ENCODE measurements at regions not wholly inside any gene's neighbourhood (a gene's known extent, or its start where the extent isn't known, plus 50 kb on each side); places are given as distances from the start of the nearest gene placed in this dataset.

- no peak overlapping the region for H3K4me3 Mint-ChIP-seq
- DNase-seq: no peak
Measured at GRCh38 chr13:76198568-76199163, 562.5 kb downstream of the LMO7 start.

DNA sequence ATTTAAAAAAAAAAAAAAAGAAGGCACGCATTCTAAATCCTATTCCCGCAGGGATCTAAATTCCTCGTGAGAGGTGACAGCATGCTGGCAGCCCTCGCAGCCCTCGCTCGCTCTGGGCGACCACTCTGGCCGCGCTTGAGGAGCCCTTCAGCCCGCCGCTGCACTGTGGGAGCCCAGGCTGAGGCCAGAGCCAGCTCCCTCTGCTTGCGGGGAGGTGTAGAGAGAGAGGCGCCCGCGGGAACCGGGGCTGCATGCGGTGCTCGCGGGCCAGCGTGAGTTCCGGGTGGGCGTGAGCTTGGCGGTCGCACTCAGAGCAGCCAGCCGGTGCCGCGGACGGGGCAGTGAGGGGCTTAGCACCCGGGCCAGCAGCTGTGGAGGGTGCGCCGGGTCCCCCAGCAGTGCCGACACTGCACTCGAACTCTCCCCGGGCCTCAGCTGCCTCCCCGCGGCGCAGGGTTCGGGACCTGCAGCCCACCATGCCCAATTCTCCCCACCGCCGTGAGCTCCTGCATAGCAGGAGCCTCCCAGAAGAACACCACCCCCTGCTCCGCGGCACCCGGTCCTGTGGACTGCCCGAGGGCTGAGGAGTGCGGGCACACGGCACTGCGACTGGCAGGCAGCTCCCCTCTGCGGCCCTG lies 553.9 kb downstream of the LMO7 start:
- Histone ChIP-seq H3K27me3 (ENCODE audit: insufficient read depth, low read length, poor library complexity, severe bottlenecking) (no peaks in the 10 kb centered on the region), H3K4me1 (ENCODE audit: insufficient read depth, low read length) (no peaks in the 10 kb centered on the region), H3K4me3 (ENCODE audit: low read length) (no peak overlapping the region), H3K27ac (ENCODE audit: low read depth, low read length) (no peak overlapping the region), H3K36me3 (ENCODE audit: insufficient read depth, low read length) (no peaks in the 10 kb centered on the region), H3K9me3 (ENCODE audit: low read length) (no peaks in the 10 kb centered on the region)
- Mint-ChIP-seq H3K36me3 (no peaks in the 10 kb centered on the region), H3K4me3 (no peak overlapping the region), H3K27me3 (no peaks in the 10 kb centered on the region), H3K27ac (no peak overlapping the region), H3K9me3 (peaks cover 0 to 3% (median 0%) of the 10 kb centered on the region in 5 donors), H3K4me1 (no peaks in the 10 kb centered on the region)
- DNase-seq: no peak
- ChIA-PET CTCF (no interaction called here), POLR2A (no interaction called here)

More at GRCh38 chr13:76198568-76199163, 562.5 kb downstream of the LMO7 start:
- no peak overlapping the region for H3K27ac Mint-ChIP-seq
- H3K27ac ChIP-seq (ENCODE audit: low read depth, low read length): no peak overlapping the region
- H3K9me3 Mint-ChIP-seq: peaks cover 0 to 8% (median 3%) of the 10 kb centered on the region in 5 donors
- no peaks in the 10 kb centered on the region for H3K36me3 ChIP-seq (ENCODE audit: insufficient read depth, low read length)
- H3K4me3 ChIP-seq (ENCODE audit: low read length): no peak overlapping the region
- no peaks in the 10 kb centered on the region for H3K27me3 ChIP-seq (ENCODE audit: insufficient read depth, low read length, poor library complexity, severe bottlenecking)
- ChIA-PET CTCF (no interaction called here), POLR2A (no interaction called here)
- H3K27me3 Mint-ChIP-seq: no peaks in the 10 kb centered on the region
- no peaks in the 10 kb centered on the region for H3K4me1 ChIP-seq (ENCODE audit: insufficient read depth, low read length)
- no peaks in the 10 kb centered on the region for H3K36me3 Mint-ChIP-seq
- no peaks in the 10 kb centered on the region for H3K9me3 ChIP-seq (ENCODE audit: low read length)
- no peaks in the 10 kb centered on the region for H3K4me1 Mint-ChIP-seq

DNA sequence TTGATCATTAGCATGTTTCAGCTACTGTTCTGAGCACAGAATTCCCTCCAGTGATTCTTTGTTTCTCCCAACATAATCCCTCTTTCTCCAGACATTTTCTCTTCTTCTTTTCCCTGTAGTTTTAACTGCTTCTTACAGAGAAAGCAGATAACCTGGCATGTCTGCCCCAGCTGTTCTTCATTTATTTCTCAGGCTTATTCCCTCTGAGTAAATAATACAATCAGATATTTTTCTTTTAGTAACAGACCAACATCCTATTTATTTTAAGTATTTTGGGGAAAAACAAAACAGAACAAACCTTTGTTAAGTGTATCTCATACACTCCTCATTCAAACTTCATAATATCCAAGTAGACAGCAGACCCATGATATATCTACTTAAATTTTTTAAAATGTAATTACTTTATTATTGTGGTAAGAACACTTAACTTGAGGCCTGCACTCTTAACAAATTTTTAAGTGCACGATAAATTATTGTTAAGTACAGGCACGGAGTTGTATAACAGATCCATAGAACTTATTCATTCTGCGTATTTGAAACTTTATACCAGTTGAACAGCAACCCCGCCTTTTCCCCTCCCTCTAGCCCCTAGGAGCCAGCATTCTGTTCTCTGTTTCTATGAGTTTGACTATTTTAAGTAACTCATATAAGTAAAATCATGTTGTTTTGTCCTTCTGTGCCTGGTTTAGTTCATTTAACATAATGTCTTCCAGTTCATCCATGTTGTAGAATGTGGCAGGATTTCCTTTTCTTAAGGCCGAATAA lies 540.0 kb downstream of the LMO7 start:
- Mint-ChIP-seq H3K9me3 (peaks cover 0 to under 1% (median 0%) of the 10 kb centered on the region in 5 donors), H3K36me3 (no peaks in the 10 kb centered on the region), H3K4me3 (no peak overlapping the region), H3K27me3 (no peaks in the 10 kb centered on the region), H3K4me1 (no peaks in the 10 kb centered on the region), H3K27ac (no peak overlapping the region)
- DNase-seq: no peak
- Histone ChIP-seq H3K27ac (ENCODE audit: low read depth, low read length) (no peak overlapping the region), H3K36me3 (ENCODE audit: insufficient read depth, low read length) (no peaks in the 10 kb centered on the region), H3K4me3 (ENCODE audit: low read length) (no peak overlapping the region), H3K27me3 (ENCODE audit: insufficient read depth, low read length, poor library complexity, severe bottlenecking) (no peaks in the 10 kb centered on the region), H3K9me3 (ENCODE audit: low read length) (no peaks in the 10 kb centered on the region), H3K4me1 (ENCODE audit: insufficient read depth, low read length) (no peaks in the 10 kb centered on the region)
- POLR2A ChIA-PET: no interaction called here
- CTCF ChIA-PET: interaction anchor here (1.2 kb wide), 1 partner anchor 12 kb away, joined by 3 read pairs; no protein-coding TSS in a partner anchor

DNA sequence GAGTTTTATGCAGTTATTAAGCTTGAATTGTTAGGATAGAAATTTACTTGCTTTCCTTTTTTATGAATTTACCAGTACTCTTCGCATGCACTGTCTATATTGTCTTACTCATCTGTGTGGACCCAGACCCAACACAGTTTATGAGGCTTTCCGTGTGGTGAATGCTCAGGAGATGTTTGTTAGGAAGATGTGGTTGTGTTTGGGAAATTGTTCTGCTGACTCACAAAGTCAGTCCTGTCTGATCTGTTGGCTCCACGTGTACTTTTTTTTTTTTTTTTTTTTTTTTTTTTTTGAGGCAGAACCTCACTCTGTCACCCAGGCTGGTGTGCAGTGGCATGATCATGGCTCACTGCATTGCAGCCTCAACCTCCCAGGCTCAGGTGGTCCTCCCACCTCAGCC lies 532.5 kb downstream of the LMO7 start:
- Mint-ChIP-seq H3K4me1 (no peaks in the 10 kb centered on the region), H3K36me3 (no peaks in the 10 kb centered on the region), H3K27me3 (no peaks in the 10 kb centered on the region), H3K4me3 (no peak overlapping the region), H3K9me3 (peaks cover 0 to 5% (median 1%) of the 10 kb centered on the region in 5 donors), H3K27ac (no peak overlapping the region)
- Histone ChIP-seq H3K9me3 (ENCODE audit: low read length) (no peaks in the 10 kb centered on the region), H3K36me3 (ENCODE audit: insufficient read depth, low read length) (no peaks in the 10 kb centered on the region), H3K27me3 (ENCODE audit: insufficient read depth, low read length, poor library complexity, severe bottlenecking) (no peaks in the 10 kb centered on the region), H3K4me3 (ENCODE audit: low read length) (no peak overlapping the region), H3K27ac (ENCODE audit: low read depth, low read length) (no peak overlapping the region), H3K4me1 (ENCODE audit: insufficient read depth, low read length) (no peaks in the 10 kb centered on the region)
- ChIA-PET CTCF (no interaction called here), POLR2A (no interaction called here)
- DNase-seq: no peak

- Mint-ChIP-seq H3K27ac (no peak overlapping the region), H3K9me3 (peaks cover 0 to 5% (median 3%) of the 10 kb centered on the region in 5 donors), H3K27me3 (no peaks in the 10 kb centered on the region), H3K4me3 (no peak overlapping the region), H3K4me1 (no peaks in the 10 kb centered on the region), H3K36me3 (no peaks in the 10 kb centered on the region)
- DNase-seq: no peak
- H3K4me1 ChIP-seq (ENCODE audit: insufficient read depth, low read length): no peaks in the 10 kb centered on the region
- ChIA-PET CTCF (no interaction called here), POLR2A (no interaction called here)
- no peaks in the 10 kb centered on the region for H3K9me3 ChIP-seq (ENCODE audit: low read length)
- no peaks in the 10 kb centered on the region for H3K27me3 ChIP-seq (ENCODE audit: insufficient read depth, low read length, poor library complexity, severe bottlenecking)
- no peak overlapping the region for H3K4me3 ChIP-seq (ENCODE audit: low read length)
- H3K27ac ChIP-seq (ENCODE audit: low read depth, low read length): no peak overlapping the region
- H3K36me3 ChIP-seq (ENCODE audit: insufficient read depth, low read length): no peaks in the 10 kb centered on the region
Measured at GRCh38 chr13:76164290-76164689, 528.2 kb downstream of the LMO7 start.

DNA sequence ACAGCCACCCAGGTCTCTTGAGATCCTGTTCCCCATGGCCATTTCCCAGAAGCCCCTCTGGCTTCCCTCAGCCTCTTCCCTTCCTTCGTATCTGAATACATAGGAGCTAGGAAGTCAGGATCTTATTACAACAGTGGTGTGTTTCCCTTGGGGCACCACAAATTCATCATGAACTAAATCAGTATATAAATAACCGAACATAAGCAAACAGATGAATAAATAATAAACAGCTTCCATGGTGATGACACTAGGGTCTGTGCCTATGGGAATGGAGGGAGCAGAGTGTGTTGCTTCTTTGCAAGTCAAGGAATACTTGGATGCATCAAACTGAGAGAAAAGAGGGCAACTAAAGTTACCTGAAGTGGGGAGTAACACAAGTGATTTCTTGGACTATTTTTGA lies 527.6 kb downstream of the LMO7 start:
- H3K4me1 ChIP-seq (ENCODE audit: insufficient read depth, low read length): no peaks in the 10 kb centered on the region
- H3K27me3 ChIP-seq (ENCODE audit: insufficient read depth, low read length, poor library complexity, severe bottlenecking): no peaks in the 10 kb centered on the region
- H3K36me3 ChIP-seq (ENCODE audit: insufficient read depth, low read length): no peaks in the 10 kb centered on the region
- no peak overlapping the region for H3K4me3 ChIP-seq (ENCODE audit: low read length)
- ChIA-PET POLR2A (no interaction called here), CTCF (no interaction called here)
- Mint-ChIP-seq H3K27me3 (no peaks in the 10 kb centered on the region), H3K27ac (no peak overlapping the region), H3K36me3 (no peaks in the 10 kb centered on the region), H3K4me3 (no peak overlapping the region), H3K9me3 (peaks cover 0 to 2% (median 0%) of the 10 kb centered on the region in 5 donors), H3K4me1 (no peaks in the 10 kb centered on the region)
- H3K9me3 ChIP-seq (ENCODE audit: low read length): no peaks in the 10 kb centered on the region
- DNase-seq: no peak
- no peak overlapping the region for H3K27ac ChIP-seq (ENCODE audit: low read depth, low read length)

- Mint-ChIP-seq H3K27ac (no peak overlapping the region), H3K27me3 (no peaks in the 10 kb centered on the region), H3K9me3 (peaks cover 0 to 2% (median 0%) of the 10 kb centered on the region in 5 donors), H3K4me1 (no peaks in the 10 kb centered on the region), H3K36me3 (no peaks in the 10 kb centered on the region), H3K4me3 (no peak overlapping the region)
- Histone ChIP-seq H3K9me3 (ENCODE audit: low read length) (no peaks in the 10 kb centered on the region), H3K36me3 (ENCODE audit: insufficient read depth, low read length) (no peaks in the 10 kb centered on the region), H3K27me3 (ENCODE audit: insufficient read depth, low read length, poor library complexity, severe bottlenecking) (no peaks in the 10 kb centered on the region), H3K27ac (ENCODE audit: low read depth, low read length) (no peak overlapping the region), H3K4me1 (ENCODE audit: insufficient read depth, low read length) (no peaks in the 10 kb centered on the region), H3K4me3 (ENCODE audit: low read length) (no peak overlapping the region)
- no peak for DNase-seq
- POLR2A ChIA-PET: no interaction called here
- CTCF ChIA-PET: no interaction called here
Measured at GRCh38 chr13:76160961-76161925, 525.1 kb downstream of the LMO7 start.

DNA sequence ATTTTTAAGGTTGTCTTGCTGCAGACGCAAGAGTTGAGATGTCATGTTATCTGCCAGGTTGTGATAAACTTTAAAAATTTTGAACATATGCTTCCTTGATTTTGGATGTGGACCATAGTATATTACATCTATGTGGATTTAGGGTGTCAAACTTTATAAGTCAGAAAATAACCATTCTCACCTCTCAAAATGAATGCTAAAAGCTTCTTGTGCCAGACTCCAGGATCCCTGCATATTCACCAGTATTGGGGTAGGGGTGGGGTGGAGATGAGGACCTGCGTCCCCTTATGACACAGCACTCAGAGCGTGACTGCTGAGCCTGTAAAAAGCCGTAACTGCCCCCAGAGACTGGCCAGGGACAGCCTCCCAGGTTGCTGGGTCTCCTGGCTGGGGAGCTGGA lies 524.4 kb downstream of the LMO7 start:
- H3K36me3 ChIP-seq (ENCODE audit: insufficient read depth, low read length): no peaks in the 10 kb centered on the region
- H3K27me3 Mint-ChIP-seq: no peaks in the 10 kb centered on the region
- no peaks in the 10 kb centered on the region for H3K4me1 Mint-ChIP-seq
- H3K27ac Mint-ChIP-seq: no peak overlapping the region
- no peak overlapping the region for H3K4me3 ChIP-seq (ENCODE audit: low read length)
- POLR2A ChIA-PET: no interaction called here
- no peak for DNase-seq
- H3K4me3 Mint-ChIP-seq: no peak overlapping the region
- H3K9me3 ChIP-seq (ENCODE audit: low read length): no peaks in the 10 kb centered on the region
- H3K36me3 Mint-ChIP-seq: no peaks in the 10 kb centered on the region
- H3K27me3 ChIP-seq (ENCODE audit: insufficient read depth, low read length, poor library complexity, severe bottlenecking): no peaks in the 10 kb centered on the region
- no peak overlapping the region for H3K27ac ChIP-seq (ENCODE audit: low read depth, low read length)
- H3K4me1 ChIP-seq (ENCODE audit: insufficient read depth, low read length): no peaks in the 10 kb centered on the region
- CTCF ChIA-PET: no interaction called here
- H3K9me3 Mint-ChIP-seq: peaks cover 0 to 2% (median 0%) of the 10 kb centered on the region in 5 donors

Data from CD8-positive, alpha-beta memory T cell (primary cell).